Activated CD4-positive, CD25-positive, alpha-beta regulatory T cell treated with anti-CD3 and anti-CD28 coated beads, Interleukin-2, amount 50 U/mL, for 72 hours (primary cell): ENCODE measurements at regions not wholly inside any gene's neighbourhood (a gene's known extent, or its start where the extent isn't known, plus 50 kb on each side); places are given as distances from the start of the nearest gene placed in this dataset.
"Not testable (repeated sequence)": the region's sequence is repeated elsewhere in the genome, so short reads cannot be mapped to it uniquely, and the experiment has no call there.

Experiments used
- DNase-seq: peaks from one replicate; pipeline ENCODE4 v3.0.0; 2021

DNA sequence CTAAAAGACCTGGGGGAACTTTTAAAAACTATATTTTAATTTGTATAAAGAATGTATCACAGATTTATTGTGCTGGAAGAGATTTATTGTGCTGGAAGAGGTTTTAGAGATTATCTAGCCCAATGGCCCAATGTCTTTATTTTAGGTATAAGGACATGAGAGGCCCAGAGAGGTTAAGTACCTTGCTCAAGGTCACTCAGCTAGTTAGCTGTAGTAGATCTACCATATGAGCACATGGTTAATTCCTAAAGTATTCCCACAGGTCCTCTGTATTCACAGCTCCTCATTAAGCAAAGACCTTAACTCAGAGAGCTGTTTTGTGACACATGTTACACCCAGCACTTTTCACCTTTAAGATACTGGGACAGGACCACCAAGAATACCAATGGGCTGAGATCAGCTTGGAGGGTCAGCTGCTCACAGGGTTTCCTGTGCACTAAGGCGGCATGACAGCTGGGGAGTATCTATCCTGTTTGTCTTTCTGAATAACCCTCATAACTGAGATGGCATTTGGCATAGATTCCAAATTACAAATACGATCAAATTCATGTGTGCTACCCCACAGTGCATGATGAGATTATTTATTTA, 143.1 kb upstream of the TBL1XR1 start:
- no peak for DNase-seq

GRCh38 chr3:177341736-177342419, 144.6 kb upstream of the TBL1XR1 start:
- DNase-seq: no peak

- no peak for DNase-seq
Observed at GRCh38 chr3:177343122-177343625, 145.9 kb upstream of the TBL1XR1 start.

DNA sequence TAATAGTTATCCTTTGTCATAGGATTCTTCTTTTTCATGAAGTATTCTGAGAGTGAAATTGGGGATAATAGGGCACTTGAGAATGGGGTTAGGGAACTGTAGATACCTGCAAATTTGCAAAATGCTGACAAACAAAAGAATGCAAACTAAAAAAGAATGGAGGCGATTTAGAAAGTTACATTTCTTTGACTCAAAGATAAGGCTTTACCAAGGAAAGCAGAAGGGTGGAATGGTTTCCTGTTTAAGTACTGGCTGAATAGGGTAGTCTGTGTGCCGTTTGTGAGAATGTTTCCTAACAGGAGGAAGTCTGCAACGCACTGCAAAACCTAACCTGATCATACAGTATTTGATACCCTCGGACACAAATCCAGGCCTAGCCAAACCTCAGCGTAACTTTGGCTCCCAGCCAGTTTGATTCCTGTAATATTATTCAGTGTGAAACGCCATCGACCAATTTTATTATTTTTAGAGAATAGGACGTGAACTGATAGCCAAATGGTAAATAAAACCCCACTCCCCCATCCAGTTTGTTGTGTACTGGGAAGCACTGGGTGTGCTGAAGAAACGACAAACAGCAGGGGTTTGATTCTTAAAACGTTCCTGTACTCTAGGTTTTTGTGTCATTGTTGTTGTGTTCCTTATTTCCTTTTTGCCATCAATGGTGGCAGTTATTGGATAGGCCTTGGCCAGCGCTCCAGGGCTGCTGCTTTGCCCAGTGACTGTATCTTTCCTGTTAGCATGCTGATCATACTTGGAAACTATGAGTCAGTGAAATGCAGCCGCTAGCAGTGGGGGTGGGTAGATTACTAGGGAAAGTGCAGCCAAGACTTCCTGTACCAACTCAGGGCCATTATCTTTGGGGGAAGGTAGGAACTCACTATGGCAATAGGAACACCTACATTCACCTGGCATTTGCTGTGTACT, 148.0 kb upstream of the TBL1XR1 start:
- DNase-seq: peak; percentile 37

- no peak for DNase-seq
Observed at GRCh38 chr3:177345973-177346503, 148.8 kb upstream of the TBL1XR1 start.

DNA sequence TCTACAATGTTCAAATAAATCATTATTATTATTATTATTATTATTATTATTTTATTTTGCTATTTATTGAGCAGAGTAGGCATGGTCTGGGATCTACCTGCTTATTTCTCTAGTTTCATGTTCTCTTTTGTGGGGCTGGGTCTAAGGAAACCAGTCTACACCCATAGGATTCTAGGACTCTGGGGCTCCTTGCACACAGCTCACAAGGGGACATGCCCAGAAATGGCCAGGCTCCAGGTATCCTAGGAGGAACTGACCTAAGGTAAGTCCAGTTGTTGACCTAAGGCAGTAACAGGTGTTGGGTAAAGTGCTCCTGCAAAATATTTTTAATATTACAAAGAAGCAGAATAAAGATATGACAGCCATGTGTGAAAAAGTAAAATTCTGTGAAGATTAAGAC, 149.6 kb upstream of the TBL1XR1 start:
- no peak for DNase-seq

- no peak for DNase-seq
Observed at GRCh38 chr3:177347611-177348010, 150.3 kb upstream of the TBL1XR1 start.

- no peak for DNase-seq
Observed at GRCh38 chr3:177348974-177349373, 151.7 kb upstream of the TBL1XR1 start.

DNA sequence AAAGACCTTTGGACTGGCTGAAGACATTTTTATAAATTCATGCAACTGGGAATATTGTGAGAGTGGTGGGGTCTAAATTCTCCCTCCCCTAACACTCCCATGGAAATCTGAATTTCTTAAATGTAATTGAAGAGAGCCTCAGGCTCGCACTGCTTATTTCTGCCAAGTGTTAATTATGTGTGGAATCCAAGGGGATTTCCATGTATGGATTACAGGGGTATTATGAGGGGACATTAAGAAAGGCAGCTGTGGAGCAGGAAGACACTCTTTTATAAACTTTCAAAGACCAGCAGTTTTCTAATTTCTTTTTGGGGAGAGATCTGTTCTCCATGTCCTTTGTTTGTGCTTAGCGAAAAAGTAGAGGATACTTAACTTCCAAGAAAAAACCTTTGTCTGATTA, 152.1 kb upstream of the TBL1XR1 start:
- no peak for DNase-seq

DNA sequence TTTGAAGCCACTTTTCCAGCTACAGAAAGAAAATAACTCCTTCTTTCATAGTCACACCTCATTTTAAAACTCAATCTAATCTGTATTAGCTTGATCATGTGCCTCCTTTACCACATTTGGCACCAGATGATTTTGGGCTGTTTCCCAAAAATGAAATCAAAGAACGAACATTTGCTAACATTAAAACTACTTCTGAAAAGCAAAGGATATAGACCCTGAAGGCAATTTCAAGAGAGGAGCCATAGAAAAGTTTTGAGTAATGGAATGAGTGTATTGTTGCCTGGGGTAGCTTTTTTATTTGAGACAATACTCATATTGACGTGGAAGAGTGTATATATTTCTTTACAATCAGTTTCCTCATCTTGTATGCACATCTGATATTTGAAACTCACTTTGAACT, 152.8 kb upstream of the TBL1XR1 start:
- DNase-seq: no peak

GRCh38 chr3:177351206-177351605, 153.9 kb upstream of the TBL1XR1 start:
- DNase-seq: no peak

DNA sequence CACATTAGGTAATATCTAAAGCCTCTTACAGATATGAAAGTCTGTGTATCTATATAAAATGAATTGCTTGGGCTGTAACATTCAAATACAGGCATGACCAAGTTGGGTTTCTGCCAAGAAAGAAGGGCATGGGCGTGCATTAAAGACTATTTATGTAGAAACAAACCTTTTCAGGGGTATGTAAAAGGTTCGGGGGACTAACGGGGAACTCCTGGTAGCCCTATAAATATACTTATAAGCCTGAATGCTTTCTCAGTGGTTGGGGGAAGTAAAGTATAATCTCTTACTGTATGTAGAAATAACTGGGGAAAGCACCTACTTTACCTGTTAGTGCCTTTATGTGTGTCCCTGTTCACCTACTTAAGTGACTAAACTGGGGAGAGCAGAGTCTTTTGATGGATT, 154.5 kb upstream of the TBL1XR1 start:
- DNase-seq: no peak

GRCh38 chr3:177352424-177352823, 155.1 kb upstream of the TBL1XR1 start:
- DNase-seq: no peak

GRCh38 chr3:177353140-177353539, 155.9 kb upstream of the TBL1XR1 start:
- DNase-seq: no peak

GRCh38 chr3:177353879-177354278, 156.6 kb upstream of the TBL1XR1 start:
- DNase-seq: not testable (repeated sequence)

GRCh38 chr3:177354466-177354865, 157.2 kb upstream of the TBL1XR1 start:
- no peak for DNase-seq

GRCh38 chr3:177356113-177356512, 158.8 kb upstream of the TBL1XR1 start:
- no peak for DNase-seq

GRCh38 chr3:177356952-177357351, 159.7 kb upstream of the TBL1XR1 start:
- no peak for DNase-seq

DNA sequence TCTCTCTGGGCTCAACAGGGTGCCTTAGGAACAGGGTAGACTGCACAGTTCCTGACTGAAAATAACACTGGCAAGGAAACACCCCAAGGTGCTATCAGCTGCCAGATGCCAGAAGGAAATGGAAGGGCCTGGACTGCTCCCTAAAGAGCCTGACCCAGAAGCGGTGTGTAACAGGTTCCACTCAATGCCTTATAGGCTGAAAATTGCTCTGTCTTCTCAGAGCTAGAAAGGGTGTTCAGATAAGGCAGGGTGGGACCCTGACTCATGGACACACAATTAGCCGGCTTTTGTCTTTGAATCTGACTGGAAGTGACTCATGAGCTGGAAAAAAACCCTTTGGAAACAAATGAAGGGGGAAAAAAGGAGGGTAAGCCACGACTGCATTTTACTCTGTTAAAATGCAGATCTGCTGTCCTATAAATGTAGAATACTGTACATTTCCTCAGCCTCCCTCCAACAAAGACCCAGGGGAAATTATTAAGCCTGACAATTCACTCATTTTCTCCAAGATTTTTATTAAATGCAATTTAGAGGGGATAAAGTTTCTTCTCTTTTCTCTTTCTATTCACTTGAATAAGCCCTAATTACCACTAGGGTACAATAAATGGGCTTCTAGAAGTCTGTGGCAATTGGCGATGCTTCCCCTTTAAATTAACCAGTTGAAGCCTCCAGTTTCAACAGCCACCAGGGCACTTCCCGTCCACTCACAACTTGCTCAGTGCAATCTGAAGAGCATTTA, 160.2 kb upstream of the TBL1XR1 start:
- DNase-seq: no peak

DNA sequence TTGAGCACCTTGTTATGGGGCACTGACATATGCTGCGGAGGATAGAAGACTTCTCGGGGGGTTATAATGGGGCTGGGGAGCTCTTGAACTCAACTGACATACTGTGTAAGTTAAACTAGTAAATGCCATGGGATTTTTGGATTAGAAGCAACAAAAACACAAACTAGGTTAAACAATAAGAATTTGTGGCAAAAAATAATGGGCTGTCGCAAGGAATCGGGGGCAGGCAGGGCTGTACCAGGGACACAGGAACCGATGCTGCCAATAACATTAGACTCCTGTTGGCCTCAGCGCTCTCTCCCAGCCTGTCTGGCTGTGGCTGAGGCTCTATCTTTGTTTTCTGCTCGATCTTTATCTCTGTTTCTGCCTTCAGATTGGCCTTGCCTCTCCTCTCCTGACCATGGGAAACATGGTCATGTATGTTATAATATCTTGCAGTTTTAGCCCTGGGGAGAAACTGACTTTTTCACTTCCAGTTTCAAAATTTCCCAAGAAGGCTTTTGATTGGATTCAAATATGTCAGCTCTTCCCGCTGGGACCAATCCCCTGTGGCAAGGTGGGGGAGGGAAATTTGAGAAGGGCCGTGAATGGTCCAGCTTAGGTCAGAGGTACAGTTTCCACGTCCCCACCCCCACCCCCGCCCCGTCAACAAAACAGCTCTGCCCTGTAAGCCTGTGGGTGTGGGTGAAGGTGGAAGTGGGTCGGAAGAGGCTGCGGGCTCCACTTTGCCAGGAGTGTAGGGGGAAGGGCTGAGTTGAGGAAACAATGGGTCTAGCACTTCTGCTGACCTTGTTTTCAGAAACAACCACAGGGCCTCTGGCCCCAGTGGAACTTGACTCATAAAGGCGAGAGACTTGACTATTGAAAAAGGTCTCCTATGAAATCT, 161.1 kb upstream of the TBL1XR1 start:
- DNase-seq: peak; percentile 58

- DNase-seq: peak; percentile 52
Observed at GRCh38 chr3:177358977-177359592, 161.8 kb upstream of the TBL1XR1 start.
